COR-L47 (cell line): ENCODE measurements at regions not wholly inside any gene's neighbourhood (a gene's known extent, or its start where the extent isn't known, plus 50 kb on each side); places are given as distances from the start of the nearest gene placed in this dataset.
"Not testable (repeated sequence)": the region's sequence is repeated elsewhere in the genome, so short reads cannot be mapped to it uniquely, and the experiment has no call there.

Experiments
- DNase-seq: peaks from one replicate; lab custom pipeline; 2025; lab: John Stamatoyannopoulos, UW

- no peak for DNase-seq
Measured at GRCh38 chr3:165624761-165625160, 212.5 kb downstream of the BCHE start.

- DNase-seq, result no peak
Measured at GRCh38 chr3:165622356-165622755, 214.9 kb downstream of the BCHE start.

DNA sequence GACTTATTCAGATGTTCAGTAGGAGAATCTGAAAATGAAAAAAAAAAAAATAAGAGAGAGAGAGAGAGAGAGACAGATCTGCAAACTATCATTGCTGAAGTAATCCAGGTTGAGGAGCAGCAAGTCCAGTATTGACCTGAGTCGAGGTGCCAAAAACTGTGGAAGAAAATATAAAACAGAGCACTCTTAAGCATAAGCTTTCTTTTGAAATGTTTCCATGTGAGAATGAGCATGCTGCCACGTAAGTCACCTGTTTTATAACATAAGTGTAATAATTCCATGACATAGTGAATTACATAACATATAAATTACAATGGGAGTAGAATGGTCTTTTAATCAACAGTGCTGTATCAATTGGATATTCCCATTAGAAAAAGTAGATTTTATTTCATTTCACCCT, 218.2 kb downstream of the BCHE start:
- no peak for DNase-seq

GRCh38 chr3:165617134-165617533, 220.1 kb downstream of the BCHE start:
- no peak for DNase-seq

DNA sequence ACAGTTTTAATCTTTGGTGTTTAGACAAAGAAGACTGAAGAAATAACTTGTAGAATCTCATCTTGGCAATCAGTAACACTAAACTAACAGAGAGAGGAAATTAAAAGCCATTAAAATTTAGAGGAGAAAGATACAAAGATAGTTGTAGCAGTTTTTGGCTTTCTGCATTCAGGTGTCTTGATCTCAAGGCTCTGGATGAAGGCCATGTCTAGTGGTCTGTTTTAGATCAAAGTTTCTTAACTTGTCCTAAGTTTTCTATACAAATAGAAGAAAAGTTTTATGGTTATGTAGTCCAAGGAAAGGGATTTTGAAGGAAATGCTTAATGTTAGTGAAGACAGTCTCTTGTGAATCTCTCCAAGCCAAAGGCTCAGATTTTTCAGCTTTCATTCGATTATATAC, 222.9 kb downstream of the BCHE start:
- DNase-seq, result no peak

GRCh38 chr3:165613014-165613413, 224.2 kb downstream of the BCHE start:
- DNase-seq, result no peak

DNA sequence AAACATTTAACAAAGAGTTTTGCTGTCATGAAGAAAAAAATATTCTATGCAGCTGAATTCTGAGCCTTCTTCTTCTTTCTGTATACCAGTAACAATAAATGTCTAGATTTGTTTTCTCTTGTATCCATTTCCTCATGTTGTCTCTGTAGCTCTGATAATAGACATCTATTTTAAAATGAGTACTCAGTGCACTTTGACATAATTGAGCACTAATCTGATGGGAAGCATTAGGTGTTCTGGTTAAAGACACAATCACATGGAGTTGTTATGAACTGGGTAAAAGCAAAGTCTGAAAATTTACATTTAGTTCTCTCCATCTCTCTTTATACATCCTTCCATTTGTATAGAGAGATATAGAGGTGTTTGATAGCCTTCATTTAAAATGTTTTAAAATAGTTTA, 230.0 kb downstream of the BCHE start:
- DNase-seq, result no peak

DNA sequence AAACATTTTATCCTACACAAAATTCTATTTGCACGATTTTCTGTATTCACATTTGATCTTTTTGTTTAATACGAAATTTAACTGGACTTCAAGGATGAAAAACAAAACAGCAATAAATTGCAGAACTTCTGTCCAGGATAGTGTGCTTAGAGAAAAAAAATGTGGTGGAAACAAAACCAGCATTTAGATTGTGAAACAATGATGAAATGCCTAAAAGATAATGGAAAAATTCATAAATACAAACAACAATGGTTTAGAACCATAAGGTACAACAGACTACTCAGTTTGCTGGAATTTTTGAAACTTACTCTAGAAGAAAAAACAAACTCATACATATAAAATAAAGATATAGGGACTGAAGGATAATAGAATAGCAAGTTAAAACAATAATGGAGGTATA, 234.0 kb downstream of the BCHE start:
- no peak for DNase-seq

GRCh38 chr3:165572566-165572965, 264.7 kb downstream of the BCHE start:
- not testable (repeated sequence) for DNase-seq

DNA sequence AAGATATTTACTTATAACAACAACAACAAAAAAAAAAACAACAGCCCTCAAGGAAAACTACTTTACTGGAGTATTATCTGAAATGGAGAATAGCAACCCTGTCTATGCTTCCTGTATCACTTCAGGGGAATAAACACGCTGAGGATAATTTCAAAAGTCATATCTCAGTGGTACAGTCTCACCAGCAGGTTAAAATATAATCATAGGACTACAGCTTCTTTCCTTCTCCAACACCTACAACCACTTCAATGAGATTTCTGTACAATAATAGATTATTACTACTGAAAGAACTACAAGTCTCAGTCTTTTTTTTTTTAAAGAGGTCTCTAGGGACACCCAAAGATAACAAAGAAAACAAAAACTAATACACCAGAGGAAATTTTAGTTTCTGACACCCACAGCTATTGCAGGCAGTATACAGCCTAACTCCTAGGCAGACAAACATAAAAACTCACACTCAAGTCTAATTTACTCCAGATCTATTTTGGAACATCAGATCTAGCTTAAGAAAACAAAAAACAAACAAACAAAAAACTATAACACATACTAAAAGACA, 268.2 kb downstream of the BCHE start:
- DNase-seq, result no peak

- DNase-seq, result no peak
Measured at GRCh38 chr3:165555785-165556184, 281.4 kb downstream of the BCHE start.

- DNase-seq, result no peak
Measured at GRCh38 chr3:165553371-165553770, 283.9 kb downstream of the BCHE start.

- no peak for DNase-seq
Measured at GRCh38 chr3:165549665-165550064, 287.6 kb downstream of the BCHE start.

DNA sequence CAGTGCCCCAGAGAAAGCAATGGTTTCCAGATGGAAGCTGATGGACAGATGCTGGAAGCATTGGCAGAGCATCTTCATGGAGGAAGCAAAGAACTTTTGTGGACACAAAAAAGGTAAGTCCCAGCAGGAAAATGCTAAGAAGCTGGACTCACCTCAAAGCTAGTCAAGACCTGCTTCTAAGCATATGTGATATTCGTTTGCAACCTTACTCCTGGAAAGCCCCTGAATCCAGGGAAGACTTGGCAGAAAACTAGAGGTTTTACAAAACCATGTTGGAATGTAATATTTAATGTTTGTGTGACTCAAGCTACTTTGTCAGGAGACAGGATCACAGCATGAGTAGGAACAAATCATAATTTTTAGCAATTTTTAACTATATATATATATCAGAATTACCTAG, 288.2 kb downstream of the BCHE start:
- no peak for DNase-seq

GRCh38 chr3:165545059-165545458, 292.2 kb downstream of the BCHE start:
- no peak for DNase-seq

DNA sequence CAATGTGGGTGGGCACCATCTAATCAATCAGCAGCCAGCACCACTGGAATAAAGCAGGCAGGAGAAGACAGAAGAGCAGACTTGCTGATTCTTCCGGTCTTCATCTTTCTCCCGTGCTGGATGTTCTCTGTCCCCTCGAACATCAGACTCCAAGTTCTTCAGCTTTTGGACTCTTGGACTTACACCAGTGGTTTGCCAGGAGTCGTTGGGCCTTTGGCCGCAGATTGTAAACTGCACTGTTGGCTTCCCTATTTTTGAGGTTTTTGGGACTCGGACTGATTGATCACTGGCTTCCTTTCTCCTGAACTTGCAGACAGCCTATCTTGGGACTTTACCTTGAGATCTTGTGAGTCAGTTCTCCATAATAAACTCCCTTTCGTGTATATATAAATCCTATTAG, 292.8 kb downstream of the BCHE start:
- no peak for DNase-seq

GRCh38 chr3:165538166-165538565, 299.1 kb downstream of the BCHE start:
- no peak for DNase-seq

- DNase-seq, result peak; percentile 29
Measured at GRCh38 chr3:165532851-165533250, 304.4 kb downstream of the BCHE start.

- DNase-seq, result no peak
Measured at GRCh38 chr3:165529451-165529850, 307.8 kb downstream of the BCHE start.

GRCh38 chr3:165526367-165526766, 310.9 kb downstream of the BCHE start:
- DNase-seq, result no peak

- DNase-seq, result no peak
Measured at GRCh38 chr3:165523801-165524200, 313.4 kb downstream of the BCHE start.

DNA sequence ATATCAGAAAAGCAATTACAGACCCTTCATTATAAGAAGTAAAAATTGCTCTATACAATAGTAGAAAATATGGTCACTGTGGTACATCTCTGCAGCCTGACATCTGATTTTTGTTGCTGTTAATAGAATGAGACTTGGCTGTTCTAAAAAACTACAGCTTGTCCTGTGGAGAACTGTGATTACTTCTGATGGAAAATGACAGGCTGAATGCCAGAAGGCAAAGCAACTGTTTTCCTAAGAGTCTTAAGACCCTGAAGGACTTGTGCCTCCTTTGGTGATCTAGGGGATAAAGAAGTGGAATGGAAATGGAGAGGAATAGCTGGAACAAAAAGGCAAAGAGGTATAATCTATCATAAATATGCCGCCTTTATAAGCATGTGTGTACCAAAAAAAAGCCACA, 314.8 kb downstream of the BCHE start:
- no peak for DNase-seq

DNA sequence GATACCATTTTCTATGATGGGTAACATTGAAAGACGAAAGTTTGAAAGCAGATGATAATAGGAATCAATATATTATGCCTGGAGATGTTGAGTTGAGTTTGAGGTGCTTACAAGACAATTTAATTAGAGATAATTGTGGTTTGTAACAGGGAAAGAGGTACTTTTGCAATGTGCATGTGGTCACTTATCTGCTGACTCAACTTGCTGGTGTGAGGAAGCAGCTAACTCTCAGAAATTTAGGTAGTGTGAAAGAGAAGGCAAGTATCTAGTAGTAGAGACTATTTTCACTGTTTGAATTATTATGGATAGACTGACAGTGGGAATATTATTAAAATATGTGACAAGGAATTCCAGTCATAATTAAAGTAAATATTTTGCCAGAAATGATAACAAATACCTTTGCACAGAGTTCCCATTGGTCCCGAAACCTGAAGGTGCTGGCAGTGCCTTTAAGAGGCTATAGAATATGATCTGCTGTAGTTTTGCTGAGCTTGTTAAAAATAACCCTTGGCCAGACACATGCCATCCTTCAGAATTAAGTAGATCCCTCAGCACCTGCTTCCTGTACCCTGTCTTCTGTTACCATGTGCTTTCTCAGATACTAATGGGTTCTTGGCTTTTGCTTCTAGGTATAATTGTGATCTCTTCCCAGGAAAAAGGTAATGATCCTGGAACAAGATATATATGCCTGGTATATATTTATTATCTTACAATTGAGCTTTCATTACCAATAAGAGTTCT, 315.9 kb downstream of the BCHE start:
- no peak for DNase-seq

GRCh38 chr3:165519687-165520086, 317.5 kb downstream of the BCHE start:
- DNase-seq, result no peak
